Liver (tissue), 3 donors: ENCODE measurements at regions not wholly inside any gene's neighbourhood (a gene's known extent, or its start where the extent isn't known, plus 50 kb on each side); places are given as distances from the start of the nearest gene placed in this dataset.
A peak's percentile ranks its signal among the peaks of the same experiment; 100 is the strongest.

Experiments used
- FOXA1 ChIP-seq: IDR thresholded peaks from 2 replicates; pipeline ENCODE4 v1.6.1; 2016; ENCODE audit warnings: antibody characterized with exemption
- NR2F2 ChIP-seq: IDR thresholded peaks from 2 replicates; pipeline ENCODE4 v1.6.1; 2016; ENCODE audit warnings: antibody characterized with exemption
- RAD21 ChIP-seq, 2 donors: IDR thresholded peaks; 2 replicates each; pipeline ENCODE4 v1.6.1; 2016; ENCODE audit warnings: antibody characterized with exemption in 2 of 2, mild to moderate bottlenecking in 2 of 2
- YY1 ChIP-seq: IDR thresholded peaks from 2 replicates; pipeline ENCODE4 v1.6.1; 2016; ENCODE audit warnings: antibody characterized with exemption, mild to moderate bottlenecking
- TF ChIP-seq, protein P1 (sequence below): IDR thresholded peaks from 2 replicates; pipeline ENCODE4 v1.6.1; 2016; ENCODE audit warnings: antibody characterized with exemption
- TF ChIP-seq, protein P2 (sequence below): fragments of 150-350 bp; IDR thresholded peaks from 2 replicates; pipeline ENCODE4 v1.5.1; 2017; ENCODE audit warnings: improper control_type of control experiment, low read depth, low read length; ENCODE audit not compliant: missing input control
- TF ChIP-seq, protein P3 (sequence below): IDR thresholded peaks from 2 replicates; pipeline ENCODE4 v1.6.1; 2016; ENCODE audit warnings: antibody characterized with exemption
- donor health status: healthy.
- donor health status: healthy.

DNA sequence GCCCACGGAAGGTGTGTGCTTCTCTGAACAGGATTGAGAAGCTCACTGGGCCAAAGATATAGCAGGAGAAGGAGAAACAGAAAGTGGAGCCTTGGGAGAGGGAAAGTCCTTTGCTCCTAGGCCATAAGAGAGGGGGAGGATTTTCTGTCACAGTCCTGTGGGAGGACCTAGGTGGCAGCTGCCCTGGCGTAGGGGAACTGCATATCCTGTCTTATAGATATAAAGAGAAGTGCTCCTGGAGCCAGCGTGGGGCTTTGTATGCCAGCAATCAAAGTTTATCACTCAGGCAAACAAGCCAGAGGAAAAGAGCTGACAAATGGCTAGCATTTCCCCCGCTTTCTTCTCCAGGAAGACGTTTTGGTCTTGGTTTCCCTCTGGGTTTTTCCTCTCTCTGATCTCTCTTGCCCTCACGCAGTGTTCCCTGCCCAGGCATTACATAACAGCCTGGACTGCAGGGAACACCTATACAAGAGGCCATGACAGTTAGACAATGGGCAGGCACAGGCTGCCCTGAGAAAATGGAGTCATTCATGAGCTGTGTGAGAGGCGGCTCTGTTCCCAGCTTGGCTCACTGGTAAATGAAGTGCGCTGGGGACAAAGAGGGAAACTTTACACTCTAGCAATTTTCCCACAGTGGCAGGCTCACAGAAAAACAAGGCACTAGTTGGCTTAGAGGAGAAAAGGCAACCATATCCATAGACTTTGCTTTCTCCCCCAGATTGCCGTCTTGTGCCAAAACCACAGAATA is 52.5 kb upstream of the ZNF648 start:
- TF ChIP-seq, protein P1, sequence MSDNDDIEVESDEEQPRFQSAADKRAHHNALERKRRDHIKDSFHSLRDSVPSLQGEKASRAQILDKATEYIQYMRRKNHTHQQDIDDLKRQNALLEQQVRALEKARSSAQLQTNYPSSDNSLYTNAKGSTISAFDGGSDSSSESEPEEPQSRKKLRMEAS: no peak
- TF ChIP-seq, protein P2, sequence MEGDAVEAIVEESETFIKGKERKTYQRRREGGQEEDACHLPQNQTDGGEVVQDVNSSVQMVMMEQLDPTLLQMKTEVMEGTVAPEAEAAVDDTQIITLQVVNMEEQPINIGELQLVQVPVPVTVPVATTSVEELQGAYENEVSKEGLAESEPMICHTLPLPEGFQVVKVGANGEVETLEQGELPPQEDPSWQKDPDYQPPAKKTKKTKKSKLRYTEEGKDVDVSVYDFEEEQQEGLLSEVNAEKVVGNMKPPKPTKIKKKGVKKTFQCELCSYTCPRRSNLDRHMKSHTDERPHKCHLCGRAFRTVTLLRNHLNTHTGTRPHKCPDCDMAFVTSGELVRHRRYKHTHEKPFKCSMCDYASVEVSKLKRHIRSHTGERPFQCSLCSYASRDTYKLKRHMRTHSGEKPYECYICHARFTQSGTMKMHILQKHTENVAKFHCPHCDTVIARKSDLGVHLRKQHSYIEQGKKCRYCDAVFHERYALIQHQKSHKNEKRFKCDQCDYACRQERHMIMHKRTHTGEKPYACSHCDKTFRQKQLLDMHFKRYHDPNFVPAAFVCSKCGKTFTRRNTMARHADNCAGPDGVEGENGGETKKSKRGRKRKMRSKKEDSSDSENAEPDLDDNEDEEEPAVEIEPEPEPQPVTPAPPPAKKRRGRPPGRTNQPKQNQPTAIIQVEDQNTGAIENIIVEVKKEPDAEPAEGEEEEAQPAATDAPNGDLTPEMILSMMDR: no peak
- TF ChIP-seq FOXA1 (no peak), YY1 (no peak), RAD21 (IDR thresholded peaks at IDR 0.05) (no peak), NR2F2 (peak; percentile 37)
- TF ChIP-seq, protein P3, sequence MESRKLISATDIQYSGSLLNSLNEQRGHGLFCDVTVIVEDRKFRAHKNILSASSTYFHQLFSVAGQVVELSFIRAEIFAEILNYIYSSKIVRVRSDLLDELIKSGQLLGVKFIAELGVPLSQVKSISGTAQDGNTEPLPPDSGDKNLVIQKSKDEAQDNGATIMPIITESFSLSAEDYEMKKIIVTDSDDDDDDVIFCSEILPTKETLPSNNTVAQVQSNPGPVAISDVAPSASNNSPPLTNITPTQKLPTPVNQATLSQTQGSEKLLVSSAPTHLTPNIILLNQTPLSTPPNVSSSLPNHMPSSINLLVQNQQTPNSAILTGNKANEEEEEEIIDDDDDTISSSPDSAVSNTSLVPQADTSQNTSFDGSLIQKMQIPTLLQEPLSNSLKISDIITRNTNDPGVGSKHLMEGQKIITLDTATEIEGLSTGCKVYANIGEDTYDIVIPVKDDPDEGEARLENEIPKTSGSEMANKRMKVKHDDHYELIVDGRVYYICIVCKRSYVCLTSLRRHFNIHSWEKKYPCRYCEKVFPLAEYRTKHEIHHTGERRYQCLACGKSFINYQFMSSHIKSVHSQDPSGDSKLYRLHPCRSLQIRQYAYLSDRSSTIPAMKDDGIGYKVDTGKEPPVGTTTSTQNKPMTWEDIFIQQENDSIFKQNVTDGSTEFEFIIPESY: no peak
